NCI-H2196 (cell line): ENCODE measurements at regions not wholly inside any gene's neighbourhood (a gene's known extent, or its start where the extent isn't known, plus 50 kb on each side); places are given as distances from the start of the nearest gene placed in this dataset.
"Not testable (repeated sequence)": the region's sequence is repeated elsewhere in the genome, so short reads cannot be mapped to it uniquely, and the experiment has no call there.

ENCODE experiments used
- DNase-seq: peaks from one replicate; lab custom pipeline; 2025; ENCODE audit not compliant: unreplicated experiment; lab: John Stamatoyannopoulos, UW

DNA sequence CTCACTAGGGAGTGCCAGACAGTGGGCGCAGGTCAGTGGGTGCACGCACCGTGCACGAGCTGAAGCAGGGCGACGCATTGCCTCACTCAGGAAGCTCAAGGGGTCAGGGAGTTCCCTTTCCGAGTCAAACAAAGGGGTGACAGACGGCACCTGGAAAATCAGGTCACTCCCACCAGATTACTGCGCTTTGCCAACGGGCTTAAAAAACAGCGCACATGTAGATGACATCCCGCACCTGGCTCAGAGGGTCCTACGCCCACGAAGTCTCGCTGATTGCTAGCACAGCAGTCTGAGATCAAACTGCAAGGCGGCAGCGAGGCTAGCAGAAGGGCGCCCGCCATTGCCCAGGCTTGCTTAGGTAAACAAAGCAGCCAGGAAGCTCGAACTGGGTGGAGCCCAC lies 428.5 kb upstream of the SLC39A10 start:
- not testable (repeated sequence) for DNase-seq

DNA sequence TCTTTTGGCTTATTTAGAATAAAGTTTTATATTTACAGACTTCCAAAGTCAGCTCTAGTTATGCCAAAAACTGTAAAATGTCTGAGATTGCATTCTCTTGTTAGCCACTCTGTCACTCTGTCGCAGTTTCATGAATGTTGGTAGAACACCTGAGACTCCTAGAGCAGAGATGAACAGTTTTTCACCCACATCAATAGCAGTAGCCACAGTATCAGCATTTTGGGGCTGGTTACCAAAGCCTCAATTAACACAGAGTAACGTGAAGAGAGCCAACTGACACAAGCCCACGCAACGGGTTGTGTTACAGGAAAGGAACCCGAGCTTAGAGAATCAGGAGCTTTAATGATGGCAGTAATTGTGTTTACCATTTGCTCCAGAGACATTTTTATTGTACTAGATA lies 443.0 kb upstream of the SLC39A10 start:
- DNase-seq: no peak

DNA sequence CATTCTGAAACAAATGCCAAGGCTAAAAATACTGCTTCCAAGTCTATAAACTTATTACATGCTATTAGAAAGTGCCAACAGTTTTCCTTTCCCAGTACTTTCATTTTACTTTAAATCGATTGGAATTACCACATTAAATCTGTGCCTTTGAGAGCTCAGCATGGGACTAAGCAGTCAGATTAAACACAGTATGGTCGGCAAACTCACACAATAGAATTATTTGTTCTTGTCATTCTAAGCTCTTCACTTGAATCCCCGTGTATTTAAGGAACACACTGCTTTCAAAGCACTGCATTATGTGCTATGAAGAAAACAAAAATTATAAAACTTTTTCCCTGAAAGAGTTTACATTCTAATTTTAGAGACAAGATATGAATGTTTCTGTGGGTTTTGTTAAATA lies 444.4 kb upstream of the SLC39A10 start:
- no peak for DNase-seq

DNA sequence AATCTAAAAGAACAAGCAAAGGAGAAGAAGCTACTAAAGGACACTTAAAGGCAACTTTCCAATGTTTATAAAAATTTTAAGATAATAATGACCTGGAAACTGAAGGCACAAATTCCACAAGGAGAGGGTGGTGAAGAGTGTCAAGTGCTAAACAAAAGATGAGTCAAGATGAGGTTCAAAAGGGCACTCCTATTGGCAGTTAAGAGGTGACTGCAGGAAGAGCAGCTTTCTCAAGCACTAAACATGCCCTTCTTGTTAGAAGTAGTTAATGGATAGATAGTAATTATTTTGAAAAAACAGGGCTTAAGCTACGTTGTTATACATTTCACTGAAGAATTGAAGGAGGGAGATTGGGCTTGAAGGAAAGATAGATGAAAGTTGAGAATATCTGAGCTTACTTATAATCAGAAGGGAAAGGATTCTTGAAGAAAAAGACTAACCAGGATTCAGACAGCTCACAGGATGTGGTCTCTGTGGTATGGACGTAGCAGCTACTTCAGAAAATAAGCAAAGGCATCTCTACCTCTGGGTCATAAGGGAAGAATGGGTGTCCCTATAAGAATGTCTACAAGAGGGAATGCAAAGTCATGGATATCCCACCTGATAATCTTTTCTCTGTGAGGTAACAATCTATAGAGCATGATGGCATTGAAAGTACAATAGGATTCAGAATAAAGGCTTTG lies 454.7 kb upstream of the SLC39A10 start:
- no peak for DNase-seq

DNA sequence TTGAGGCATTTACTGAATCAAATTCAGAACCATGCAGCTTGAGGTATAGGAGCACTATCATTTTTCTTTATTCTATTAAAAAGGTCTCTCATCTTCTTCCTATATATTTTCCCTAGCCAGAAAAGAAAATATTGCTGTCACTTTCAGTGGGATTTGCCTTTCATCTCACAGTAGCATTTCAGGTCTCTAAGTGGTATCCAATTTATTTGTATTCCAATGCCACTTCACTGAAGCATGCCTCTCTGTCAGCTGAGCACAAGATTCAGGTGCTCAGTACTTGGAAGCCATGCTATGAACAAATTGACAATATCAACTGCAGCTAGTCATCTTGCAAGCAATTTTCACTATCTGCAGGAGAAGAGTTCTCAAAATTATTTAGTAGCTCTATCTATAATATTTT lies 457.2 kb upstream of the SLC39A10 start:
- no peak for DNase-seq

DNA sequence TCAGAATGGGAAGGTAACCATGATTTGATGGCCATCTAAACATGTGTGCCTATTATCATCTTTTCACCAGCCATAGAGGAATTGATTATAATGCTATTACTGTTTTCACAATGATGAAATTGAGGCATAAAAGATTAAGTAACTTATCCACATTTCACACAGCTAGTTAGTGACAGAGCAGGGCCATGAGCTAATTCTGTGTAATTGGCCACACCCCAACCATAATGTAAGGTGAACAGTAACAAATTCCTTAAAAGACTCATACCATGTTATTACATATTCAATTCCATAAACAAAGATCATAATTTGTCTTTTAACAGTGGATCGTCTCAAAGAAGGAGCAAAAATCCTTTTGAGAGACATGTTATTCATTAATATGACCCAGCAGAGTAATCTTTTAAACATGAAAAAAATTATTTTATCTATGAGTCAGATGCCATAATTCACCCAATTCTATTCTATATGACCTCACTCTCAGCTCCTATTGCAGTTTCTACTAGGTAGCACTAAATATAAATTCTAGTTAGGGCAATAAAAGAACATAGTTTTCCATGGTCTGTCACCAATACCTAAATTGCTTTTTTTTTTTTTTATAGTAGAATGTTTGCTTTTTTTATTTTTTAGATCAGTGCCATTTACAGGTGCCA lies 475.8 kb upstream of the SLC39A10 start:
- DNase-seq: no peak

DNA sequence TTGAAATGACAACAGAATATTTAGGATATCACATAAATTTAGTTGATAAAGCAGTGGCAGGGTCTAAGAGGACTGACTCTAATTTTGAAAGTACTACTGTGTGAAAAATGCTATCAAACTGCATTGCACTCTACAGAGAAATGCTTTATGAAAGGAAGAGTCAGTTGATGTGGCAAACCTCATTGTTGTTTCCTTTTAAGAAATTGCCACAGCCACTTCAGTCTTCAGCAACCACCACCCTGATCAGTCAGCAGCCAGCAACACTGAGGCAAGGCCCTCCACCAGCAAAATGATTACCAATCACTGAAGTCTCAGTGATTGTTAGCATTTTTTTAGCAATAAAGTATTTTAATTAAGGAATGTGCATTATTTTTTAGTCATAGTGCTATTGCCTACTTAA lies 488.7 kb upstream of the SLC39A10 start:
- DNase-seq: no peak

DNA sequence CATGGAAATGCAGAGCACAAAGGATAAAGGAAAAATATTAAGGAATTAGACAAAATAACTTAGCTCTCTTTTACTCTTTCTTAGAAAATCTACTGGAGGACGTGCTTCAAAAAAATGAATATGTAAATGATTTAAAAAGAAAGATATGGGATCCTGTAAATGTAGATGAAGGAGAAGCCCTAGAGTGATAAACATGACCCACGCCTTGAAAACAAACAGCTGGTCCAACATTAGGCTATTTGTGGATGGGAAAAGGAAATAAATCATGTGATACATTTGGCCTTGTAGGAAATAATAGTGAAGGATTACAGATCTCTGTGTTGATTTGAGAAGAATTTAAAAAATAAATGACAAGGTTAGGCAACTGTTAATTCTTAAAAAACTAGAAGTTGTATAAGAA lies 492.1 kb upstream of the SLC39A10 start:
- no peak for DNase-seq

DNA sequence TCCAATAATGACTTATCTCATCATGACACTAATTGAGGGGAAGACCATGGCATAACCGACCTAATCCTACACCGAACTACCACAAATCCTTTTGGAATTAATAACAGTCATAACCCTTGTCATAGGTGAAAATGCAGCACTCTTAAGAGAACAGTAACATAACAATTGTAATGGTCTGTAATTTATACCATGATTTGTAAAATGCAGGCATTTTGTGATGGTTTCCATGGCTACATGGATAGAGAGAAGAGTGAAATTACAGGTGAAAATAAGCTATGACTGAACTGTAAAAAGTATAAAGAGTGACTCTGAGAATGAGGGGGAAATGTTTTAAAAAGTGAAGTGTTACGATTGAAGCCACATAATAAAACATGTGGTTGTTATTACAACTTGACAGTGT lies 494.1 kb upstream of the SLC39A10 start:
- DNase-seq: no peak

DNA sequence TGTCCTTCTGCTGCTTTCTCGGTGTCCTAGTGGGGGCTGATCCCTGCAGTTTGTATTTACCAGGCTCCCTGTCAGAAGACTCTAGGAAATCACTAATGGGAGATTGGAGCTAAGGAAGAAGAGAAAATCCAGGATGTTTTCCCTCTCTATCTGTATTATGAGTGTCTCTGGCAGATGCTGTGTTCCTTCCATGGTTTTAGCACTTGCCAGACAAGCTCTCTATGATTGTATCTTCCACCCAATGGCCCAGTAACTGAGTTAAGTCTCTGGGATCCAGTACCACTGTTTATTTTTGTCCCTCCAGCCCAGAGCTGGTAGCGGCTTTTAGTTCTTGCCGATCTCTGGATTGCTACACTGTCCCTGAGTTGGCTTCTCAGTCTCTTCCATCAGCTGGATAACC lies 494.8 kb upstream of the SLC39A10 start:
- no peak for DNase-seq

DNA sequence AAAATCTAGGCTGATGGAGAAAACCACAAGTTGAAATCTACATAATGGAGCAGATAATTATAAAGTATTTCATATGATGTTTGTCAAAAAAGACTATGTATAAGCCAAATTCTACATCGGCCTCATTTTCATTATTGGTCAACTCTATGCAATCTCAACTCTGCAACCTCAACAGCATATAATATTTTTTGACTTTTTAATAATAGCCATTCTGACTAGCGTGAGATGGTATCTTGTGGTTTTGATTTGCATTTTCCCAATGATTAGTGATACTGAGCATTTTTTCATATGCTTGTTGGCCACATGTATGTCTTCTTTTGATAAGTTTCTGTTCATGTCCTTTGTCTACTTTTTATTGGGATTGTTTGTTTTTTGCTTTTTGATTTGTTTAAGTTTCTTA lies 496.1 kb upstream of the SLC39A10 start:
- DNase-seq: no peak

DNA sequence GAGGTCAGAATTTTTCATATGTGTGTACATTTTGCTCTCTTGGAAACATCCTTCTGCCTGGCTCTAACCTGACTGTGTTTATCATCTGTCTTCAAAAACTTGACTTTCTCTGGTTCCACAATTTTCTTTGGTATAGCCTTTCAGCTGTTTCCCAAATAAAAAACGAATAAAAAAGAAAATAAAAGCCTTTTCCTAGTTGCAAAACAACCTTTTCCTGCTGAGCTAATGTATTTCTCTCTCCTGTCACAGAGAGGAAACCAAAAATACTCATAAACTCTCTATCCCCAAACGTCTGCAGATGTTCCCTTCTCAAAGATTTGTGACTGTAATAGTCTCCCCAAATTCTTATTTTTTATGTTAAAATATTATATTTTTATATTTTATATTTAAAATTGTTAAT lies 505.3 kb upstream of the SLC39A10 start:
- no peak for DNase-seq

DNA sequence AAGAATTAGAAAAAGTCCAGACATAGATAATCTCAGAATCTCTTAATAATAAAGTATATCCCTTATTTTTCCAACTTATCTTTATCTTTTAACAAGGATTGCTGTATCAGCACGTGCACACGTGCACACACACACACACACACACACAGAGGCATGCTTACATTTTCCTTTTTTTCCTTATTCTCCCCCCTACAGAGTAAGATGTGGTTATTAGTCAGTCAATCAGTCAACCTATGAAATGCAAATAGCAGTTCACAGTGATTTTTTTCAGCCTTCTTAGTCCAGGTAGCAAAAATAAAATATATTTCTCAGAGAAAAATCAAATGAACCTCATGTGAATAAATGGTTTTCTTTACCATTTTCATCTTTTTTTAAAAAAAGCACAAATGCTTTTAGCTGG lies 506.2 kb upstream of the SLC39A10 start:
- no peak for DNase-seq

DNA sequence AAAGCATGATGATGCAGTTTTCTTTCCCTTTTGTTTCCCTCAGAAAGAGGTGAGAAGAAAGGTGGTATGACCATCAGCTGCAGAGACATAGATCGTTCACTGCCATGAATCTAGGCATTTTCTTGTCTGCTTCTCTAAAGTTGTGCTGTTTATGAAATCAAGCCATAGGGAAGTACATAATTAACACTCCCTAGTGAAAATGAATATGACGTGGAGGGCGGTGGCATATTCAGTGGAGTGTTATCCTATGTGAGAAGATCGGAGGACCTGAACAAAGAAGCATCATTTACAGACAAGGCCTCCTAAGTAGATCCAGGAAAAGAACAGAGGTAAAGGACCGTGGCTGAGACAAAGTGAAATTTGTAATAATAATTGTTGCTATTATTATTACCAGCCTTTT lies 509.0 kb upstream of the SLC39A10 start:
- no peak for DNase-seq

DNA sequence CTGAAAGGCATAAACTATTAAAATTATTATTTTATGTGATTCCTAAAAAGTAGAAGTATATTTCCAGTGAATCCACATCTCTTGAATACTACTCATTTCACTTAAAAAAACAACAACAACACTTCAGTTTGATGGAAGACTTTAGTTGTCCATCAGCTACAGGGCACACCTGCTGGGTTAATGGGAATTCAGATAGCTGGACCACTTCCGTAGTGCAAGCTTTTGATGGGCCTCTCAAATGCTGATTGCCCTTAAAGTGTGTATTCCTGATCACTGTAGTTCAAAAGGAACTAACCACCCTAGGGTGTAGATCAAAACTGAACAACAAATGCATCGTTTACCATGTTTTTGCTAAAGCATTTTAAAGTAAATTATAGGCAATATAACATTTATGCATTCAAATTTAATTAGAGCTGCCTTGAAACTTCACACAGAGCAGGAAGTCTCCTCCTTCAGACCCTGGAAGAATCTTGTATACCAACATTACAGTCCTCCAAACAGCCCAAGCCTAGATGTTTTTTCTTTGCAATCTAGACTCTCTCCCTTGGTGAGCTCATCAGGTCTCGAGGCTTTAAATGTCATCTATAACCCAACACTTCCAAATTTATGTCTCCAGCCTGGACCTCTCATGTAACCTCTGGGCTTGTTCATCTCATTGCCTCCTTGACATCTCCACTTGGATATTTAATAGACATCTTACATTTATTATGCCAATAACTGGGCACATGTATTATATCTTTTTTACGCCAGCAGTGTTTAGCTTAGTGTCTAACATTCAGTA lies 510.1 kb upstream of the SLC39A10 start:
- DNase-seq: no peak

DNA sequence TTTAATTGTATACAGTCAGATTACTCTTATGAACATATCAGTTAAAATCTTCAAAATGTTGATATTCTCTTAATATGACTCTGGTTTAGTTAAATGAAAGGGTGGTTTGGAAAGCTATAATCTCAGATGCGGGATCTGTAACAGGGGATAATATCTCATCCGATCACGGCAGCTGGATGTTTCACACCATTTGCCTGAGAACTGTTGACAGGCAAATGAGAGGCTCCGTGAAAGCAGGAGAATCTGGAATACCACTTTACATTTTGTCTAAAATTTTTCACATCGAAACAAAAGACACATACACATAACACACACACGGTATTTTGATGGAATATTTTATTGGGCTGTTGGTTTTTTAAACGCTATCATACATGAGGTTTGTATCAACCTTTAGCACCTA lies 518.6 kb upstream of the SLC39A10 start:
- no peak for DNase-seq

DNA sequence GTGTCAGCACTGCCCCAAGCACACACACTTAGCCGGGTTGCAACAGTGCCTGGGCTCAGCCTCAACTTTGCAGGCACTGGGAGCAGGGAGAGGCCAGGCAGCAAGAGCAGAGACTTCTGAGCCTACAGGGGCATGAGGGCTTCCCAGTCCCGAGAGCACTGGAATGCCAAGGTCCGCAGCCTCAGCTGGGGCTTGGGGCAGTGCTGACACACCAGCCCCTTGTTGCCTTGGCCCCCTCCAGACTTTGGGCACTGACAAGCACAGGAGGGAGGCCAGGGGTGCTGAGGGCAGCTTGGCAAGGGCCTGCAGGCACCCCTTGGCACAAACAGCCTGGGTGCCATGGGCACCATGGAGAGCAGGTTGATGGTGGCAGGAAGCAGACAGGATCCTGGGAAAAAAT lies 531.1 kb upstream of the SLC39A10 start:
- DNase-seq: not testable (repeated sequence)

DNA sequence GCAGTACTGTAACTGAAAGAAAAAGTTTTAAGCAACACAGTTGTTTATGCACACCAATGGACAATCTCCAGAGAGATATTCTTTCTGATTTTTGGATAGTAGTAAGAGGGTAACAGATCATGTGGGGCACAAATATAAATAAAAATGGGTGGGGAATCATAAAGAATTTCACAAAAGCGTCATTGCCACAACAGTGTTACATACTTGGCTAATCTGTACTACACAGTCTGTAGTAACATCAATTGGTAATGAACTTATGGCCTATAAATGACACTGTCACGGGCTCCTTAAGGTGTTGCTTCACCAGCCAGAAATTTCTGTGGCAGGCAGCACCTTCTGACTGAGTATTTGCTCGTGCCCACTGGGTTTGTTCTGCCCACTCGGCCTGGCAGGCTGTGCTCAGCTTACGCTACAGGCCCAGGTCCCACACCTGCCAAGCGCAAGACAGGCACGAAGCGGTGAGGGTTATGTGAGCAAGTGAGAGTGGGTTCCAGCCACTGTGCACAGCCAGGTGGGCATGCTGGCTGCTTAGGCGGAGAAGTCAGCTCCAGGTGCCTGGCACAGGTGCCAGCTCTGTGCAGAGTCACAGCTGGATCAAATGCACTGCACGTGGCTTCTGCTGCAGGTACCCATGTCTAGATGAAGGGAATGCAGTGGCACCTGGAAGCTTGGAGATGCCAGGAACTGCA lies 532.5 kb upstream of the SLC39A10 start:
- DNase-seq: no peak

DNA sequence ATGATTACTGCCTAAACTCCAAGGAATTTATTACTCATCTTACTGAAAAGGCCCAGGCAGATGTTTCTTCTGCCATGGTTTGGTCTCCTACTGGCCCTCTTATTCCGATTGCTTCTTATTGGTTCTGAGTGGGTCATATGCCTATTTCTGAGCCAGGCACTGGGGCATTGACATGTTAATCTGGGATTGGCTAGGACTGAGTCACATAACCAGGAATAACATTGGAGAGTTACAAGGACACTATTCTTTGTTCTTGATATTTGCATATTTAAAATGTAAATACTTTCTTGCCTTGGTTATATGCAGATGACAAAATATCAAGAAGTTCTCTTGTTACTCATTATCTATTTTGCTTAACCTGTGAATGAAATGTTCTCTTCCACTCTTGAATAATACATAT lies 534.4 kb upstream of the SLC39A10 start:
- DNase-seq: no peak

DNA sequence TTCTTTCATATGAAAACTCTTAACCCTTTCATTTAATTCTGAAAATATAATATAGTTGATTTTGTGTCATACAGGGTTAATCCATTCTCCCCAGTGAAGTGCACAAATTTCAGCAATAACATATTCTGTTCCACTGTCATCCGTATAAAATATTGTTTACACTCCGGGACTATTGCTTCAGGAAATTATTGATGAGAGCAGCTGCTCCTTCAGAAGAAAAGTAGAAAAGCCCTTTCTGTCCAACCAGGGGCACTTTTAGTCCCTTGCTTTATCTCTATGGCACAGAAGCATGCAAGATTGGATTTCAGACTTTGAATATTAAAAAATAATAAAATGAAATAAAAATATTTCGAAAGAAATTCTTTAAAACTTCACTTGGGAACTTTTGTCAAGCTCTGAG lies 535.7 kb upstream of the SLC39A10 start:
- no peak for DNase-seq

DNA sequence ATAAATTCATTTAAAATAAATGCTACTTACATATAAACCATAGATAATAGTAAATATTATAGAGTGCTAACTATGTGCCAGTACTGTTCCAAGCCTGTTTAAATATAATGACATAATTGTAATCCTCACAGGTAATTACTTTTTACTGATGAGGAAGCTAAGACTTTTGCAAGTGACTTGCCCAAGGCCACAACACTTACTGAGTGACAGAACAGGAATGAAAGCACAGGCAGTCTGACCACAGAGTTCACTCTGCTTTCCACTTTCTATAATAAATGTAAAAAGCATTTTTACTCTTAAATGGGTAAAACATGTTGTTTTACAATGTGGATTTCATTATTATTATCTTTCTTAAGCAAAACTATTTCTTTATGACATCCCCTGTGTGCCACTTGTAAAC lies 537.8 kb upstream of the SLC39A10 start:
- no peak for DNase-seq

DNA sequence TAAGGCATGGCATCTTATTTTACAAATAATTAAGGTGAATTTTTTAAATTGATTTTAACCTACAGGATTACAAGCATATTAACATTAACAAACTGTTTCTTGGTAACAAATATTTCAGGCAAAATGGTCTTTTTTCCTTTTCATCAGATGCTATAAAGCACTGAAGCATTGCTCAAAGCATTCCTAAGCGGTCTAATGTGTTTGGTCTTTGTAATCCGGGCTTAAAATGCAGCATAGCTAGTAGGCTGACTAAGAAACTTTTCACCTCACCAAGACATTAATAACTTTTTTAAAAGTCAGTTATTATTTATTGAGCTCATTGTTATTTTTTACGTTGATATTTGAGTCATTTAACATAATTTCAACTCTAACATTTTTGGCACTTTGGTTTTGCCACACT lies 538.8 kb upstream of the SLC39A10 start:
- DNase-seq: no peak
